K562 (cell line): ENCODE measurements at regions not wholly inside any gene's neighbourhood (a gene's known extent, or its start where the extent isn't known, plus 50 kb on each side); places are given as distances from the start of the nearest gene placed in this dataset.

Experiments used
- ATAC-seq: fragments of 200-7000 bp; cut with Tn5 transposase; 3 replicates; pipeline ENCODE4 v1.9.1; 2020; ENCODE audit warnings: moderate library complexity
- BruUV-seq: library from RNA; stranded (reverse); fragments of 400-500 nt; replicated peaks from 2 replicates; lab custom pipeline; 2021; lab: Mats Ljungman, UMichigan
- CTCF ChIA-PET: fragments of 300-600 bp; formaldehyde crosslinking; extraction: SDS; loops from one replicate; lab custom pipeline; 2021; ENCODE audit warnings: low intra/inter-chr PET ratio; lab: Yijun Ruan, JAX
- POLR2A ChIA-PET: fragments of 300-600, 350-650 bp; sonication (Branson Sonifier 250); formaldehyde crosslinking; extraction: SDS; loops from one replicate; lab custom pipeline; 2021; ENCODE audit warnings: antibody characterized with exemption, inconsistent platforms; lab: Yijun Ruan, JAX
- DNase-seq, 4 experiments: peaks; one replicate each; pipeline versions ENCODE4 v3.0.0 to v3.0.0-alpha.2; 2011 to 2018; ENCODE audit warnings: low spot score in 3 of 4, mixed read lengths in 3 of 4; ENCODE audit errors: extremely low read depth in 1 of 4
- FAIRE-seq: peaks from 2 replicates; lab custom pipeline; 2011; peaks lifted over from hg19 to GRCh38; lab: Jason Lieb, UNC
- H2AFZ ChIP-seq: 2 replicates; pipeline ENCODE4 v1.6.0; 2011; ENCODE audit warnings: low read depth, low read length, control low read depth, inconsistent platforms
- H3K27ac ChIP-seq: fragments of 200-600 bp; 3 replicates; pipeline ENCODE4 v1.8.0; 2011; ENCODE audit warnings: low read depth, mild to moderate bottlenecking, control low read depth, inconsistent platforms, low read length, moderate library complexity, mixed read lengths; ENCODE audit errors: extremely low read depth
- H3K27me3 ChIP-seq, 2 experiments: fragments of 300-600 bp in 1 of 2; 2 replicates in 1 of 2; 3 replicates in 1 of 2; pipeline versions ENCODE4 v1.6.0 to v1.8.0; 2011; ENCODE audit warnings: inconsistent platforms in 2 of 2, low read length in 2 of 2, mild to moderate bottlenecking in 1 of 2, mixed read lengths in 1 of 2, moderate library complexity in 1 of 2; ENCODE audit not compliant: control insufficient read depth in 2 of 2, insufficient read depth in 2 of 2
- H3K36me3 ChIP-seq: fragments of 300-600 bp; 3 replicates; pipeline ENCODE4 v1.8.0; 2011; ENCODE audit warnings: mild to moderate bottlenecking, low read length, inconsistent platforms; ENCODE audit not compliant: control insufficient read depth, insufficient read depth
- H3K4me1 ChIP-seq, 2 experiments: fragments of 200-600 bp in 1 of 2; replicated peaks in 1 of 2; 2 replicates in 1 of 2; 3 replicates in 1 of 2; pipeline versions ENCODE4 v1.5.1 to v1.8.0; 2011; ENCODE audit warnings: inconsistent platforms in 2 of 2, low read length in 2 of 2, mild to moderate bottlenecking in 1 of 2, mixed read lengths in 1 of 2, moderate library complexity in 1 of 2; ENCODE audit not compliant: control insufficient read depth in 2 of 2, insufficient read depth in 2 of 2
- H3K4me2 ChIP-seq: 2 replicates; pipeline ENCODE4 v1.6.1; 2011; ENCODE audit warnings: low read length, control low read depth, inconsistent platforms, mixed read lengths; ENCODE audit not compliant: insufficient read depth
- H3K4me3 ChIP-seq: fragments of 200-600 bp; sonication (generic), shearing (Covaris generic); 2 replicates; pipeline ENCODE4 v1.5.1; 2016; ENCODE audit warnings: control low read depth, inconsistent platforms
- H3K79me2 ChIP-seq: fragments of 200-600 bp; 3 replicates; pipeline ENCODE4 v1.8.0; 2011; ENCODE audit warnings: low read length, inconsistent platforms; ENCODE audit not compliant: control insufficient read depth, insufficient read depth
- H3K9ac ChIP-seq, 2 experiments: 2 replicates each; pipeline versions ENCODE4 v1.6.0 to v1.6.1; 2011; ENCODE audit warnings: low read depth in 2 of 2, low read length in 2 of 2, control low read depth in 1 of 2, inconsistent platforms in 1 of 2, mild to moderate bottlenecking in 1 of 2, mixed read lengths in 1 of 2; ENCODE audit not compliant: insufficient read depth in 1 of 2
- H3K9me1 ChIP-seq: one replicate; pipeline ENCODE4 v1.6.0; 2011; ENCODE audit warnings: inconsistent platforms, mild to moderate bottlenecking, low read length, moderate library complexity; ENCODE audit not compliant: control insufficient read depth, insufficient read depth
- H3K9me3 ChIP-seq: replicated peaks from 2 replicates; pipeline ENCODE4 v1.5.1; 2011; ENCODE audit warnings: low read depth, low read length, inconsistent platforms; ENCODE audit not compliant: control insufficient read depth, insufficient read depth
- H4K20me1 ChIP-seq: replicated peaks from 2 replicates; pipeline ENCODE4 v1.6.1; 2011; ENCODE audit warnings: low read length, inconsistent platforms, mixed read lengths; ENCODE audit not compliant: control insufficient read depth, insufficient read depth
- ASH1L ChIP-seq: fragments of 450-650 bp; IDR thresholded peaks from 2 replicates; pipeline ENCODE4 v1.6.1; 2018; ENCODE audit warnings: borderline replicate concordance, mild to moderate bottlenecking, low read depth; ENCODE audit not compliant: partially characterized antibody
- BCOR ChIP-seq: fragments of 450-650 bp; IDR thresholded peaks from 2 replicates; pipeline ENCODE4 v1.6.1; 2016
- ETV6 ChIP-seq, 3 experiments: fragments of 150-350 bp in 1 of 3; sonication (generic) in 1 of 3; formaldehyde crosslinking in 1 of 3; IDR thresholded peaks; 2 replicates each; pipeline versions ENCODE4 v1.6.1 to v1.8.0; 2014 to 2022; ENCODE audit warnings: borderline replicate concordance in 2 of 3, low read depth in 2 of 3, antibody characterized with exemption in 1 of 3, low read length in 1 of 3, mild to moderate bottlenecking in 1 of 3, missing genetic modification reagents in 1 of 3
- FOXO4 ChIP-seq: fragments of 450-650 bp; formaldehyde crosslinking; IDR thresholded peaks from 2 replicates; pipeline ENCODE4 v1.4.0; 2020; ENCODE audit warnings: mild to moderate bottlenecking, moderate library complexity
- GMEB1 ChIP-seq: fragments of 250-450 bp; sonication (Bioruptor Pico); IDR thresholded peaks from 2 replicates; pipeline ENCODE4 v1.4.0; 2020; ENCODE audit warnings: mild to moderate bottlenecking
- KDM4B ChIP-seq, 2 experiments: fragments of 450-650 bp in 1 of 2; sonication (generic) in 1 of 2; IDR thresholded peaks; 2 replicates each; pipeline ENCODE4 v1.6.1; 2016 to 2017; ENCODE audit warnings: borderline replicate concordance in 2 of 2, antibody characterized with exemption in 1 of 2, low read depth in 1 of 2, mild to moderate bottlenecking in 1 of 2
- KLF10 ChIP-seq: fragments of 250-450 bp; sonication (Bioruptor Pico); IDR thresholded peaks from 2 replicates; pipeline ENCODE4 v1.6.1; 2021; ENCODE audit warnings: matching md5 sums
- MEIS2 ChIP-seq: fragments of 450-650 bp; IDR thresholded peaks from 2 replicates; pipeline ENCODE4 v1.6.1; 2014; ENCODE audit warnings: mild to moderate bottlenecking; ENCODE audit not compliant: partially characterized antibody
- MTA2 ChIP-seq: fragments of 450-650 bp; IDR thresholded peaks from 2 replicates; pipeline ENCODE4 v1.6.1; 2016; ENCODE audit warnings: low read depth
- NR3C1 ChIP-seq: sonication (generic); formaldehyde crosslinking; IDR thresholded peaks from 2 replicates; pipeline ENCODE4 v1.8.1; 2022; ENCODE audit warnings: missing genetic modification reagents
- RBM14 ChIP-seq: fragments of 200-400 bp; formaldehyde crosslinking; IDR thresholded peaks from 2 replicates; pipeline ENCODE4 v1.6.1; 2018; ENCODE audit warnings: low read depth, mild to moderate bottlenecking, low read length, moderate library complexity, borderline replicate concordance; ENCODE audit not compliant: insufficient read depth
- SIN3B ChIP-seq: fragments of 450-650 bp; IDR thresholded peaks from 2 replicates; pipeline ENCODE4 v1.6.1; 2017; ENCODE audit warnings: low read depth, mild to moderate bottlenecking, moderate library complexity
- SOX6 ChIP-seq: fragments of 450-650 bp; IDR thresholded peaks from 2 replicates; pipeline ENCODE4 v1.6.1; 2014; ENCODE audit warnings: mild to moderate bottlenecking
- USF1 ChIP-seq: sonication (generic); formaldehyde crosslinking; IDR thresholded peaks from 2 replicates; pipeline ENCODE4 v1.9.0; 2022; ENCODE audit warnings: mild to moderate bottlenecking, missing genetic modification reagents
- ZNF232 ChIP-seq: sonication (generic); formaldehyde crosslinking; IDR thresholded peaks from 2 replicates; pipeline ENCODE4 v1.8.0; 2022; ENCODE audit warnings: mild to moderate bottlenecking, missing genetic modification reagents
- ZNF384 ChIP-seq: IDR thresholded peaks from 2 replicates; pipeline ENCODE4 v1.6.1; 2012; ENCODE audit warnings: low read depth, low read length, improper control_type of control experiment
- WGBS: fragments of 100-300 bp; shearing (Covaris generic); methylation state at CpG from one replicate; pipeline ENCODE4 v1.1.6; 2016; ENCODE audit warnings: low coverage, mixed read lengths; ENCODE audit not compliant: insufficient coverage; ENCODE audit errors: missing lambda C conversion rate; 5-methylcytosine and 5-hydroxymethylcytosine counted together
- in situ Hi-C: fragments of 300-500 bp; cut with MboI; formaldehyde crosslinking; loops from 4 replicates; pipeline ENCODE4 v1.15.0; 2018; ENCODE audit warnings: inconsistent platforms, mixed read lengths
- intact Hi-C: fragments of 100-400 bp; cut with micrococcal nuclease; formaldehyde crosslinking; loops from 2 replicates; pipeline ENCODE4 v1.14.2; 2022

GRCh38 chr6:156334966-156335365 lies 442.2 kb upstream of the ARID1B start:
- POLR2A ChIA-PET, result no interaction called here
- intact Hi-C loops, result no loop called here
- FAIRE-seq, result no peak

GRCh38 chr6:156319707-156320106 lies 457.5 kb upstream of the ARID1B start:
- in situ Hi-C loops (no loop called here), intact Hi-C loops (no loop called here)
- H3K4me2 ChIP-seq, result no peak overlapping the region
- no TSS peak for BruUV-seq
- no peak overlapping the region for H3K27ac ChIP-seq
- no peaks in the 10 kb centered on the region for H3K9me3 ChIP-seq
- 3% methylated on average over 2 of the region's 2 CpGs for WGBS
- ChIA-PET POLR2A (no interaction called here), CTCF (no interaction called here)
- no peak for DNase-seq
- no peak for ATAC-seq
- no peak overlapping the region for H2AFZ ChIP-seq
- no peaks in the 10 kb centered on the region for H3K36me3 ChIP-seq
- no peak for FAIRE-seq
- no peak overlapping the region for H3K4me3 ChIP-seq
- no peaks in the 10 kb centered on the region for H3K9me1 ChIP-seq
- no peaks in the 10 kb centered on the region for H4K20me1 ChIP-seq
- no peaks in the 10 kb centered on the region for H3K27me3 ChIP-seq
- H3K4me1 ChIP-seq, result no peaks in the 10 kb centered on the region
- no peak overlapping the region for H3K9ac ChIP-seq
- no peaks in the 10 kb centered on the region for H3K79me2 ChIP-seq
- TF ChIP-seq GMEB1 (no peak), ETV6 (IDR thresholded peaks at IDR 0.05; ENCODE audit: borderline replicate concordance in 1 of 2, low read depth in 2 of 2, low read length in 1 of 2) (no peak), ETV6 (CRISPR knock-in tag; IDR thresholded peaks at IDR 0.05; ENCODE audit: borderline replicate concordance) (no peak), USF1 (CRISPR knock-in tag) (no peak), SOX6 (no peak), BCOR (no peak), RBM14 (no peak), ZNF232 (CRISPR knock-in tag) (no peak), FOXO4 (CRISPR knock-in tag) (no peak), KDM4B (IDR thresholded peaks at IDR 0.05; ENCODE audit: borderline replicate concordance in 2 of 2, low read depth in 1 of 2) (no peak), NR3C1 (CRISPR knock-in tag) (no peak), ASH1L (no peak)

More at GRCh38 chr6:156334966-156335365, 442.2 kb upstream of the ARID1B start:
- Histone ChIP-seq H3K9me1 (no peaks in the 10 kb centered on the region), H3K4me2 (no peak overlapping the region), H3K79me2 (no peaks in the 10 kb centered on the region), H3K27ac (no peak overlapping the region), H3K9ac (no peak overlapping the region), H3K36me3 (no peaks in the 10 kb centered on the region), H3K4me3 (no peak overlapping the region), H3K4me1 (no peaks in the 10 kb centered on the region), H3K27me3 (no peaks in the 10 kb centered on the region), H4K20me1 (no peaks in the 10 kb centered on the region; the same call in 1 of the 2 replicates), H3K9me3 (no peaks in the 10 kb centered on the region), H2AFZ (no peak overlapping the region)
- in situ Hi-C loops, result no loop called here
- no peak for DNase-seq
- CTCF ChIA-PET, result no interaction called here
- no peak for TF ChIP-seq MTA2
- no peak for TF ChIP-seq SIN3B
- no peak for TF ChIP-seq MEIS2
- no peak for TF ChIP-seq ZNF384
- no peak for TF ChIP-seq KLF10 (CRISPR knock-in tag)
- no peak for ATAC-seq
- BruUV-seq, result no TSS peak
